GM21619 (cell line): ENCODE measurements at regions not wholly inside any gene's neighbourhood (a gene's known extent, or its start where the extent isn't known, plus 50 kb on each side); places are given as distances from the start of the nearest gene placed in this dataset.
"Not testable (repeated sequence)": the region's sequence is repeated elsewhere in the genome, so short reads cannot be mapped to it uniquely, and the experiment has no call there.

Experiments
- ATAC-seq: cut with Tn5 transposase; IDR thresholded peaks from one replicate; pipeline ENCODE4 v1.9.1; 2021; ENCODE audit not compliant: unreplicated experiment

- no peak for ATAC-seq
These were observed 861.2 kb downstream of the UQCRFS1 start for GRCh38 chr19:28351761-28352160.

- ATAC-seq, result not testable (repeated sequence)
These were observed 861.6 kb downstream of the UQCRFS1 start for GRCh38 chr19:28351321-28351720.

GRCh38 chr19:28350673-28351072 lies 862.3 kb downstream of the UQCRFS1 start:
- no peak for ATAC-seq

GRCh38 chr19:28350037-28350436 lies 862.9 kb downstream of the UQCRFS1 start:
- ATAC-seq, result no peak

GRCh38 chr19:28349604-28350003 lies 863.3 kb downstream of the UQCRFS1 start:
- ATAC-seq, result no peak

- ATAC-seq, result no peak
These were observed 867.1 kb downstream of the UQCRFS1 start for GRCh38 chr19:28345811-28346210.

GRCh38 chr19:28341810-28342350 lies 871.1 kb downstream of the UQCRFS1 start:
- ATAC-seq, result no peak

- no peak for ATAC-seq
These were observed 878.5 kb downstream of the UQCRFS1 start for GRCh38 chr19:28334419-28334818.

GRCh38 chr19:28333909-28334308 lies 879.0 kb downstream of the UQCRFS1 start:
- no peak for ATAC-seq

- ATAC-seq, result no peak
These were observed 880.1 kb downstream of the UQCRFS1 start for GRCh38 chr19:28332886-28333285.

- ATAC-seq, result no peak
These were observed 880.6 kb downstream of the UQCRFS1 start for GRCh38 chr19:28332351-28332750.

- ATAC-seq, result no peak
These were observed 881.4 kb downstream of the UQCRFS1 start for GRCh38 chr19:28331596-28331995.

GRCh38 chr19:28330831-28331230 lies 882.1 kb downstream of the UQCRFS1 start:
- no peak for ATAC-seq

GRCh38 chr19:28329429-28329828 lies 883.5 kb downstream of the UQCRFS1 start:
- ATAC-seq, result no peak

GRCh38 chr19:28327905-28328304 lies 885.0 kb downstream of the UQCRFS1 start:
- no peak for ATAC-seq

GRCh38 chr19:28326746-28327145 lies 886.2 kb downstream of the UQCRFS1 start:
- ATAC-seq, result no peak

- no peak for ATAC-seq
These were observed 888.5 kb downstream of the UQCRFS1 start for GRCh38 chr19:28324275-28325060.

GRCh38 chr19:28322945-28323344 lies 890.0 kb downstream of the UQCRFS1 start:
- no peak for ATAC-seq

GRCh38 chr19:28322491-28322890 lies 890.5 kb downstream of the UQCRFS1 start:
- no peak for ATAC-seq

GRCh38 chr19:28319918-28320317 lies 893.0 kb downstream of the UQCRFS1 start:
- ATAC-seq, result no peak

- ATAC-seq, result no peak
These were observed 893.7 kb downstream of the UQCRFS1 start for GRCh38 chr19:28319227-28319626.

- no peak for ATAC-seq
These were observed 894.3 kb downstream of the UQCRFS1 start for GRCh38 chr19:28318469-28319179.
